IMR-90 (cell line): ENCODE measurements at regions not wholly inside any gene's neighbourhood (a gene's known extent, or its start where the extent isn't known, plus 50 kb on each side); places are given as distances from the start of the nearest gene placed in this dataset.

Experiments
- BHLHE40 ChIP-seq: fragments of 150-350 bp; IDR thresholded peaks from 2 replicates; pipeline ENCODE4 v1.6.1; 2016; ENCODE audit warnings: mild to moderate bottlenecking, low read depth, low read length
- CEBPB ChIP-seq: IDR thresholded peaks from 2 replicates; pipeline ENCODE4 v1.6.1; 2012; ENCODE audit warnings: low read depth, low read length, improper control_type of control experiment
- CHD1 ChIP-seq: IDR thresholded peaks from 2 replicates; pipeline ENCODE4 v1.6.1; 2012; ENCODE audit warnings: low read depth, low read length, improper control_type of control experiment
- FOS ChIP-seq: fragments of 150-350 bp; IDR thresholded peaks from 2 replicates; pipeline ENCODE4 v1.6.1; 2016; ENCODE audit warnings: low read depth, low read length
- MAFK ChIP-seq: IDR thresholded peaks from 2 replicates; pipeline ENCODE4 v1.6.1; 2012; ENCODE audit warnings: low read depth, low read length, improper control_type of control experiment
- MXI1 ChIP-seq: IDR thresholded peaks from 2 replicates; pipeline ENCODE4 v1.6.1; 2012; ENCODE audit warnings: low read depth, mild to moderate bottlenecking, low read length, moderate library complexity, borderline replicate concordance
- POLR2A ChIP-seq: IDR thresholded peaks from 2 replicates; pipeline ENCODE4 v1.6.1; 2012; ENCODE audit warnings: mild to moderate bottlenecking, low read depth, low read length
- RAD21 ChIP-seq: IDR thresholded peaks from 2 replicates; pipeline ENCODE4 v1.6.1; 2012; ENCODE audit warnings: low read length, improper control_type of control experiment
- RFX5 ChIP-seq: IDR thresholded peaks from 2 replicates; pipeline ENCODE4 v1.8.0; 2012; ENCODE audit warnings: low read depth, mild to moderate bottlenecking, low read length, moderate library complexity
- SMC3 ChIP-seq: fragments of 150-350 bp; IDR thresholded peaks from 2 replicates; pipeline ENCODE4 v1.6.1; 2016; ENCODE audit warnings: low read depth, mild to moderate bottlenecking, antibody characterized with exemption, low read length, moderate library complexity
- TF ChIP-seq, protein P1 (sequence below): conservative IDR thresholded peaks from 2 replicates; pipeline ENCODE4 v1.5.1; 2012; ENCODE audit warnings: mild to moderate bottlenecking, low read depth, low read length, improper control_type of control experiment
- TF ChIP-seq, protein P2 (sequence below): fragments of 150-350 bp; IDR thresholded peaks from 2 replicates; pipeline ENCODE4 v1.6.1; 2017; ENCODE audit warnings: mild to moderate bottlenecking, antibody characterized with exemption, low read length, low read depth
- TF ChIP-seq, protein P3 (sequence below): fragments of 150-350 bp; IDR thresholded peaks from 2 replicates; pipeline ENCODE4 v1.6.1; 2016; ENCODE audit warnings: low read depth, mild to moderate bottlenecking, low read length, moderate library complexity, borderline replicate concordance

DNA sequence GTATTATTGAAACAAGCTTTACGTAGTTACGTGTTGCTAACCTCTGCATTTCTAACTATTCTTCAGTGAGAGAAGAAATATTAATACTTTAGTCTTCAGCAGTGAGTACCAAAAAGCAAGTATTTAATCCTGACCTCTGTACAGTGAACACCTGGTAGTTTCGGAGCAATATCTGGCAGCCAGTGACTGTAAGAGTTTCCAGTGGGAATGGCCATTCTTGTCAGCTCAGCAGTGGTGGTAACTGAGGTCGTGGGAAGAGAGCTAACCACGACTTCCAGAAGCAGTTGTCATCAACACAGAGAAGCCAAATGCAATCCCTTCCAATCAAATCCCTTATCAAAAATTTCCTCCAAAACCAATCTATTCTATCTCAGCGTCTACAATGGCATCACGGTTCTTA lies 1500.2 kb upstream of the FLRT2 start:
- no peak for TF ChIP-seq MXI1
- no peak for TF ChIP-seq BHLHE40
- TF ChIP-seq, protein P1, sequence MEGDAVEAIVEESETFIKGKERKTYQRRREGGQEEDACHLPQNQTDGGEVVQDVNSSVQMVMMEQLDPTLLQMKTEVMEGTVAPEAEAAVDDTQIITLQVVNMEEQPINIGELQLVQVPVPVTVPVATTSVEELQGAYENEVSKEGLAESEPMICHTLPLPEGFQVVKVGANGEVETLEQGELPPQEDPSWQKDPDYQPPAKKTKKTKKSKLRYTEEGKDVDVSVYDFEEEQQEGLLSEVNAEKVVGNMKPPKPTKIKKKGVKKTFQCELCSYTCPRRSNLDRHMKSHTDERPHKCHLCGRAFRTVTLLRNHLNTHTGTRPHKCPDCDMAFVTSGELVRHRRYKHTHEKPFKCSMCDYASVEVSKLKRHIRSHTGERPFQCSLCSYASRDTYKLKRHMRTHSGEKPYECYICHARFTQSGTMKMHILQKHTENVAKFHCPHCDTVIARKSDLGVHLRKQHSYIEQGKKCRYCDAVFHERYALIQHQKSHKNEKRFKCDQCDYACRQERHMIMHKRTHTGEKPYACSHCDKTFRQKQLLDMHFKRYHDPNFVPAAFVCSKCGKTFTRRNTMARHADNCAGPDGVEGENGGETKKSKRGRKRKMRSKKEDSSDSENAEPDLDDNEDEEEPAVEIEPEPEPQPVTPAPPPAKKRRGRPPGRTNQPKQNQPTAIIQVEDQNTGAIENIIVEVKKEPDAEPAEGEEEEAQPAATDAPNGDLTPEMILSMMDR = no peak
- no peak for TF ChIP-seq POLR2A
- no peak for TF ChIP-seq RAD21
- TF ChIP-seq, protein P2, sequence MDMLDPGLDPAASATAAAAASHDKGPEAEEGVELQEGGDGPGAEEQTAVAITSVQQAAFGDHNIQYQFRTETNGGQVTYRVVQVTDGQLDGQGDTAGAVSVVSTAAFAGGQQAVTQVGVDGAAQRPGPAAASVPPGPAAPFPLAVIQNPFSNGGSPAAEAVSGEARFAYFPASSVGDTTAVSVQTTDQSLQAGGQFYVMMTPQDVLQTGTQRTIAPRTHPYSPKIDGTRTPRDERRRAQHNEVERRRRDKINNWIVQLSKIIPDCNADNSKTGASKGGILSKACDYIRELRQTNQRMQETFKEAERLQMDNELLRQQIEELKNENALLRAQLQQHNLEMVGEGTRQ = no peak
- TF ChIP-seq MAFK = no peak
- no peak for TF ChIP-seq SMC3
- TF ChIP-seq CHD1 = no peak
- TF ChIP-seq, protein P3, sequence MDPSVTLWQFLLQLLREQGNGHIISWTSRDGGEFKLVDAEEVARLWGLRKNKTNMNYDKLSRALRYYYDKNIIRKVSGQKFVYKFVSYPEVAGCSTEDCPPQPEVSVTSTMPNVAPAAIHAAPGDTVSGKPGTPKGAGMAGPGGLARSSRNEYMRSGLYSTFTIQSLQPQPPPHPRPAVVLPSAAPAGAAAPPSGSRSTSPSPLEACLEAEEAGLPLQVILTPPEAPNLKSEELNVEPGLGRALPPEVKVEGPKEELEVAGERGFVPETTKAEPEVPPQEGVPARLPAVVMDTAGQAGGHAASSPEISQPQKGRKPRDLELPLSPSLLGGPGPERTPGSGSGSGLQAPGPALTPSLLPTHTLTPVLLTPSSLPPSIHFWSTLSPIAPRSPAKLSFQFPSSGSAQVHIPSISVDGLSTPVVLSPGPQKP = no peak
- no peak for TF ChIP-seq CEBPB
- TF ChIP-seq FOS = no peak
- no peak for TF ChIP-seq RFX5
